Neuron (in vitro differentiated cells): ENCODE measurements at regions not wholly inside any gene's neighbourhood (a gene's known extent, or its start where the extent isn't known, plus 50 kb on each side); places are given as distances from the start of the nearest gene placed in this dataset.

Experiments used
- H2AFZ ChIP-seq: one replicate; pipeline ENCODE4 v1.6.1; 2013; ENCODE audit warnings: low read depth, mild to moderate bottlenecking, inconsistent platforms, low read length, moderate library complexity
- H3K27me3 ChIP-seq: one replicate; pipeline ENCODE4 v1.6.1; 2013; ENCODE audit warnings: low read length; ENCODE audit not compliant: insufficient read depth
- H3K36me3 ChIP-seq: one replicate; pipeline ENCODE4 v1.6.1; 2013; ENCODE audit warnings: low read length; ENCODE audit not compliant: insufficient read depth
- H3K4me1 ChIP-seq: one replicate; pipeline ENCODE4 v1.6.1; 2013; ENCODE audit warnings: low read length; ENCODE audit not compliant: insufficient read depth
- H3K4me3 ChIP-seq: 2 replicates; pipeline ENCODE4 v1.5.1; 2013; ENCODE audit warnings: mild to moderate bottlenecking, low read length, moderate library complexity
- H3K9me3 ChIP-seq: one replicate; pipeline ENCODE4 v1.6.1; 2013; ENCODE audit warnings: low read length

- Histone ChIP-seq H2AFZ (no peak overlapping the region), H3K4me1 (no peaks in the 10 kb centered on the region), H3K36me3 (no peaks in the 10 kb centered on the region), H3K9me3 (no peaks in the 10 kb centered on the region), H3K4me3 (no peak overlapping the region), H3K27me3 (no peaks in the 10 kb centered on the region)
These were observed 274.9 kb upstream of the PPARGC1A start for GRCh38 chr4:24164797-24165196.

GRCh38 chr4:24164054-24164693, 274.3 kb upstream of the PPARGC1A start:
- Histone ChIP-seq H3K4me3 (no peak overlapping the region), H3K36me3 (no peaks in the 10 kb centered on the region), H3K27me3 (no peaks in the 10 kb centered on the region), H3K9me3 (no peaks in the 10 kb centered on the region), H3K4me1 (no peaks in the 10 kb centered on the region), H2AFZ (no peak overlapping the region)

GRCh38 chr4:24163314-24163713, 273.5 kb upstream of the PPARGC1A start:
- Histone ChIP-seq H3K36me3 (no peaks in the 10 kb centered on the region), H3K9me3 (no peaks in the 10 kb centered on the region), H3K27me3 (no peaks in the 10 kb centered on the region), H3K4me3 (no peak overlapping the region), H2AFZ (no peak overlapping the region), H3K4me1 (no peaks in the 10 kb centered on the region)

- Histone ChIP-seq H2AFZ (no peak overlapping the region), H3K4me1 (no peaks in the 10 kb centered on the region), H3K4me3 (no peak overlapping the region), H3K36me3 (no peaks in the 10 kb centered on the region), H3K9me3 (no peaks in the 10 kb centered on the region), H3K27me3 (no peaks in the 10 kb centered on the region)
These were observed 270.5 kb upstream of the PPARGC1A start for GRCh38 chr4:24160358-24160757.

GRCh38 chr4:24158031-24158430, 268.2 kb upstream of the PPARGC1A start:
- Histone ChIP-seq H3K4me1 (no peaks in the 10 kb centered on the region), H3K27me3 (no peaks in the 10 kb centered on the region), H2AFZ (no peak overlapping the region), H3K9me3 (no peaks in the 10 kb centered on the region), H3K36me3 (no peaks in the 10 kb centered on the region), H3K4me3 (no peak overlapping the region)

- Histone ChIP-seq H3K36me3 (no peaks in the 10 kb centered on the region), H3K27me3 (peaks cover 5% of the 10 kb centered on the region), H2AFZ (no peak overlapping the region), H3K9me3 (no peaks in the 10 kb centered on the region), H3K4me3 (no peak overlapping the region), H3K4me1 (no peaks in the 10 kb centered on the region)
These were observed 260.2 kb upstream of the PPARGC1A start for GRCh38 chr4:24150034-24150433.

- H3K4me1 ChIP-seq = no peaks in the 10 kb centered on the region
- H3K36me3 ChIP-seq = no peaks in the 10 kb centered on the region
- no peak overlapping the region for H3K4me3 ChIP-seq
- H2AFZ ChIP-seq = no peak overlapping the region
- peaks cover 5% of the 10 kb centered on the region for H3K27me3 ChIP-seq
- no peaks in the 10 kb centered on the region for H3K9me3 ChIP-seq
These were observed 256.3 kb upstream of the PPARGC1A start for GRCh38 chr4:24146127-24146526.

- no peak overlapping the region for H3K4me3 ChIP-seq
- H3K27me3 ChIP-seq = peaks cover 5% of the 10 kb centered on the region
- H3K4me1 ChIP-seq = peaks cover 2% of the 10 kb centered on the region
- H3K9me3 ChIP-seq = no peaks in the 10 kb centered on the region
- no peak overlapping the region for H2AFZ ChIP-seq
- no peaks in the 10 kb centered on the region for H3K36me3 ChIP-seq
These were observed 255.7 kb upstream of the PPARGC1A start for GRCh38 chr4:24145591-24145990.

- no peaks in the 10 kb centered on the region for H3K9me3 ChIP-seq
- peaks cover 5% of the 10 kb centered on the region for H3K27me3 ChIP-seq
- H3K4me3 ChIP-seq = no peak overlapping the region
- no peaks in the 10 kb centered on the region for H3K36me3 ChIP-seq
- no peak overlapping the region for H2AFZ ChIP-seq
- peaks cover 6% of the 10 kb centered on the region for H3K4me1 ChIP-seq
These were observed 254.5 kb upstream of the PPARGC1A start for GRCh38 chr4:24144381-24144780.

- Histone ChIP-seq H3K4me3 (no peak overlapping the region), H2AFZ (no peak overlapping the region), H3K36me3 (no peaks in the 10 kb centered on the region), H3K4me1 (peaks cover 6% of the 10 kb centered on the region), H3K9me3 (no peaks in the 10 kb centered on the region), H3K27me3 (peaks cover 5% of the 10 kb centered on the region)
These were observed 253.9 kb upstream of the PPARGC1A start for GRCh38 chr4:24143741-24144140.

GRCh38 chr4:24141836-24142235, 252.0 kb upstream of the PPARGC1A start:
- H3K4me1 ChIP-seq = peaks cover 6% of the 10 kb centered on the region
- H3K4me3 ChIP-seq = no peak overlapping the region
- H2AFZ ChIP-seq = no peak overlapping the region
- no peaks in the 10 kb centered on the region for H3K9me3 ChIP-seq
- H3K36me3 ChIP-seq = no peaks in the 10 kb centered on the region
- no peaks in the 10 kb centered on the region for H3K27me3 ChIP-seq

GRCh38 chr4:24140892-24141291, 251.0 kb upstream of the PPARGC1A start:
- H3K36me3 ChIP-seq = no peaks in the 10 kb centered on the region
- no peak overlapping the region for H2AFZ ChIP-seq
- no peaks in the 10 kb centered on the region for H3K27me3 ChIP-seq
- no peak overlapping the region for H3K4me3 ChIP-seq
- peaks cover 6% of the 10 kb centered on the region for H3K4me1 ChIP-seq
- no peaks in the 10 kb centered on the region for H3K9me3 ChIP-seq

- no peaks in the 10 kb centered on the region for H3K27me3 ChIP-seq
- no peaks in the 10 kb centered on the region for H3K9me3 ChIP-seq
- H3K4me3 ChIP-seq = no peak overlapping the region
These were observed 248.1 kb upstream of the PPARGC1A start for GRCh38 chr4:24137671-24138601.

More at GRCh38 chr4:24137671-24138601, 248.1 kb upstream of the PPARGC1A start:
- H3K36me3 ChIP-seq = no peaks in the 10 kb centered on the region
- H3K4me1 ChIP-seq = peaks cover 6% of the 10 kb centered on the region
- no peak overlapping the region for H2AFZ ChIP-seq
